CD8-positive, alpha-beta memory T cell (primary cell): ENCODE measurements at regions not wholly inside any gene's neighbourhood (a gene's known extent, or its start where the extent isn't known, plus 50 kb on each side); places are given as distances from the start of the nearest gene placed in this dataset.
"Not testable (repeated sequence)": the region's sequence is repeated elsewhere in the genome, so short reads cannot be mapped to it uniquely, and the experiment has no call there.

Source experiments
- CTCF ChIA-PET: fragments of 350-600 bp; sonication (Branson Sonifier 250); formaldehyde crosslinking; loops from one replicate; lab custom pipeline; 2021; ENCODE audit warnings: antibody characterized with exemption; lab: Charles Lee
- POLR2A ChIA-PET: fragments of 350-600 bp; sonication (Branson Sonifier 250); formaldehyde crosslinking; loops from one replicate; lab custom pipeline; 2021; ENCODE audit warnings: antibody characterized with exemption; lab: Charles Lee
- DNase-seq, 5 donors: peaks; one replicate each; pipeline versions ENCODE4 v3.0.0 to v3.0.0-alpha.2; 2020 to 2022; ENCODE audit warnings: mixed read lengths in 1 of 5
- H3K27ac ChIP-seq: one replicate; pipeline ENCODE4 v1.7.0; 2013; ENCODE audit warnings: low read depth, mild to moderate bottlenecking, low read length, moderate library complexity
- H3K27me3 ChIP-seq: 2 replicates; pipeline ENCODE4 v1.7.0; 2013; ENCODE audit warnings: low read length, mild to moderate bottlenecking; ENCODE audit not compliant: insufficient read depth, poor library complexity, severe bottlenecking
- H3K36me3 ChIP-seq: 2 replicates; pipeline ENCODE4 v1.7.0; 2013; ENCODE audit warnings: mild to moderate bottlenecking, low read length, moderate library complexity; ENCODE audit not compliant: insufficient read depth
- H3K4me1 ChIP-seq: 2 replicates; pipeline ENCODE4 v1.7.0; 2013; ENCODE audit warnings: mild to moderate bottlenecking, low read length, moderate library complexity; ENCODE audit not compliant: insufficient read depth
- H3K4me3 ChIP-seq: 2 replicates; pipeline ENCODE4 v1.7.0; 2013; ENCODE audit warnings: mild to moderate bottlenecking, low read length
- H3K9me3 ChIP-seq: 2 replicates; pipeline ENCODE4 v1.7.0; 2013; ENCODE audit warnings: mild to moderate bottlenecking, low read length
- H3K27ac Mint-ChIP-seq, 8 donors: one replicate each; pipeline ENCODE4 v1.8.0; 2020 to 2021; ENCODE audit warnings: mixed read lengths in 8 of 8, mild to moderate bottlenecking in 6 of 8, inconsistent platforms in 3 of 8, moderate library complexity in 3 of 8
- H3K27me3 Mint-ChIP-seq, 2 donors: one replicate each; pipeline ENCODE4 v1.8.0; 2020 to 2021; ENCODE audit warnings: mixed read lengths in 2 of 2, mild to moderate bottlenecking in 1 of 2, moderate library complexity in 1 of 2
- H3K36me3 Mint-ChIP-seq, 3 donors: one replicate each; pipeline ENCODE4 v1.8.0; 2020 to 2021; ENCODE audit warnings: mixed read lengths in 3 of 3, inconsistent platforms in 1 of 3, mild to moderate bottlenecking in 1 of 3
- H3K4me1 Mint-ChIP-seq, 3 donors: one replicate each; pipeline ENCODE4 v1.8.0; 2020 to 2021; ENCODE audit warnings: mixed read lengths in 3 of 3, inconsistent platforms in 1 of 3, mild to moderate bottlenecking in 1 of 3
- H3K4me3 Mint-ChIP-seq, 7 donors: one replicate each; pipeline ENCODE4 v1.8.0; 2020 to 2021; ENCODE audit warnings: mixed read lengths in 7 of 7, mild to moderate bottlenecking in 6 of 7, moderate library complexity in 4 of 7, inconsistent platforms in 2 of 7
- H3K9me3 Mint-ChIP-seq, 5 donors: one replicate each; pipeline ENCODE4 v1.8.0; 2020 to 2022; ENCODE audit warnings: mixed read lengths in 5 of 5, mild to moderate bottlenecking in 3 of 5, moderate library complexity in 2 of 5, inconsistent platforms in 1 of 5

DNA sequence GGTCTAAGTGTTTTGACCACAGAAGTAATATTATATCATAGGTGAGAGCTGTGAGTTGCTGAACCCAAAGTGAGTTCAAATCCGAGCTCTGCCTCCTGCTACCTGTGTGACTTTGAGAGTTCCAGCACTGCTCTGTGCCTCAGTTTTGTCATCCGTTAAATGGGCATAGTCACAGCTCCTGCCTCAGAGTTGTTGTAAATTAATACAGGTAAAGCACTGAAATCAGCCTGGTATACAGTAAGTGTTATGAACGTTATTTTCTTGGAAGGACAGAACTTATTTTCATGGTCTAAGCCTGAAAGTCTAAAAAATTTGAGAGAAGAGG lies 65.4 kb upstream of the ZNF195 start:
- H3K9me3 ChIP-seq, H3K27ac Mint-ChIP-seq, H3K4me1 ChIP-seq, H3K36me3 ChIP-seq, H3K4me1 Mint-ChIP-seq, H3K9me3 Mint-ChIP-seq, DNase-seq, H3K4me3 Mint-ChIP-seq, H3K4me3 ChIP-seq, H3K36me3 Mint-ChIP-seq, CTCF ChIA-PET, POLR2A ChIA-PET, H3K27ac ChIP-seq, H3K27me3 ChIP-seq: not testable (repeated sequence)
- H3K27me3 Mint-ChIP-seq = peaks cover 17 to 40% of the 10 kb centered on the region in 2 donors

DNA sequence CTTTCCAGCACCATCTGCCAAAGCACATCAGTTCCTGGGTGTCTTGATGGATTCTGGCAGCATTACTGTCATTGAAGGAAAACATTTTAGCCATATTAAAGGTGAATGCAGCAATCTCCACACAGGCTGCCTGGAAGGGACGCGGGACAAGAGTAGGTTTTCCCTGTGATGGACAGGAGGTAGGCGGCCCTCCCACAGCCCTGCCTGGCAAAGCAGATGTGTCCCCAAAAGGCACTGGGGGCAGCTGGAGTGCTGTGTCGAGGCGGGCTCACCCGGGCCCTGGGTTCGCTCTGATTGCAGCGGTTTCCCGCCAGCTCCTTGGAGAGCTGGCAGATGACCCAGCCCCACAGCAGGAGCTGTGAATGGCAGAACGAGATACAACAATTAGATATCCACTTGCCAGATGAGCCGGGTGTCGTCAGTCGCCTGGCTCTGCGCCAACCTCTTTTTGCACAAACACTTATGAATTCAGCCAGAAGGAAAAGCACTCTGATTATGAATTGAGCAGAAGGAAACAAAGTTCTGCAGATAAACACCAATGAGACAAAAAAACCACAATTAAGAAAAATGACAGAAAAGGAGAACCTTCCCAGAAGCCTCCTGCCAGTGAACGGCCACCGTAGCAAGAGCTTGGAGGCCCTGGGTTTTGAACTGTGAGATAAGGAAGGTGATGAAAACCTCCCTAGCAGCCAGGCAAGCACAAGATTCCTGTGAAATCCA lies 64.9 kb upstream of the ZNF195 start:
- H3K4me3 ChIP-seq, H3K36me3 Mint-ChIP-seq, CTCF ChIA-PET, POLR2A ChIA-PET, H3K9me3 ChIP-seq, DNase-seq, H3K27ac Mint-ChIP-seq, H3K4me3 Mint-ChIP-seq, H3K27ac ChIP-seq, H3K4me1 ChIP-seq, H3K9me3 Mint-ChIP-seq, H3K4me1 Mint-ChIP-seq, H3K27me3 ChIP-seq, H3K36me3 ChIP-seq: not testable (repeated sequence)
- H3K27me3 Mint-ChIP-seq = peaks cover 17 to 43% of the 10 kb centered on the region in 2 donors

GRCh38 chr11:3437441-3437840 lies 58.5 kb upstream of the ZNF195 start:
- H3K27ac Mint-ChIP-seq, DNase-seq, H3K27me3 ChIP-seq, CTCF ChIA-PET, H3K4me1 ChIP-seq, H3K36me3 Mint-ChIP-seq, H3K4me3 ChIP-seq, H3K36me3 ChIP-seq, H3K9me3 Mint-ChIP-seq, H3K27ac ChIP-seq, H3K4me1 Mint-ChIP-seq, H3K4me3 Mint-ChIP-seq, H3K9me3 ChIP-seq, POLR2A ChIA-PET: not testable (repeated sequence)
- H3K27me3 Mint-ChIP-seq = peaks cover 12 to 24% of the 10 kb centered on the region in 2 donors

GRCh38 chr11:3434976-3435375 lies 56.0 kb upstream of the ZNF195 start:
- no peak overlapping the region for H3K27ac Mint-ChIP-seq
- H3K4me1 ChIP-seq = no peaks in the 10 kb centered on the region
- ChIA-PET CTCF (no interaction called here), POLR2A (no interaction called here)
- no peak for DNase-seq
- H3K4me3 Mint-ChIP-seq = no peak overlapping the region
- peaks cover 14 to 23% of the 10 kb centered on the region in 2 donors for H3K27me3 Mint-ChIP-seq
- H3K36me3 Mint-ChIP-seq = no peaks in the 10 kb centered on the region
- H3K9me3 Mint-ChIP-seq = no peaks in the 10 kb centered on the region
- H3K27ac ChIP-seq = no peak overlapping the region
- peaks cover 0 to 5% (median 3%) of the 10 kb centered on the region in 3 donors for H3K4me1 Mint-ChIP-seq
- H3K27me3 ChIP-seq = no peaks in the 10 kb centered on the region
- no peaks in the 10 kb centered on the region for H3K36me3 ChIP-seq
- H3K4me3 ChIP-seq = no peak overlapping the region
- no peaks in the 10 kb centered on the region for H3K9me3 ChIP-seq

DNA sequence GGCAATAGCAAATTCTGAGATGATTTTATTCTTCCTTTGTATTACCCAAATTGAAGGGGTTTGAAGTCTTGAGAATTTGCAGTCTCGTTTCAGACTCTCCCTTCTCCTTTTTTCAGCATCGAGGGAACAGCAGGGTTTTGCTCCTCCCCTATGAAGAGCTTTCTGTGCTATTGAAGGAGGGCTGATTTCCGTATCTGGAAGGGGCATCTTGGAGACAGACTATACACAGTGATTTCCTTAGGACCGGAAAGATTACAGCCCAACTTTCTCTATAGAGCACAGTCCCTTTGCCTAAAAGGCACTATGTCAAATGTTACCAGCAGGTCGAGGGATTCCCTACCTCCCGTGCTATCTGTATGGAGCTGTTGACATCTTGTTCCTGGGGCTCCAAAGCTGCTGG lies 50.2 kb upstream of the ZNF195 start:
- H3K4me1 Mint-ChIP-seq, H3K36me3 Mint-ChIP-seq, H3K4me1 ChIP-seq, H3K27ac ChIP-seq, H3K36me3 ChIP-seq, DNase-seq, H3K4me3 Mint-ChIP-seq, H3K9me3 ChIP-seq, H3K9me3 Mint-ChIP-seq, H3K4me3 ChIP-seq, POLR2A ChIA-PET, CTCF ChIA-PET, H3K27me3 ChIP-seq: not testable (repeated sequence)
- peak overlapping the region in 2 of 8 donors; percentile 17 to 52 for H3K27ac Mint-ChIP-seq
- H3K27me3 Mint-ChIP-seq = peaks cover 9 to 32% of the 10 kb centered on the region in 2 donors
